Astrocyte (in vitro differentiated cells and primary cell): ENCODE measurements at regions not wholly inside any gene's neighbourhood (a gene's known extent, or its start where the extent isn't known, plus 50 kb on each side); places are given as distances from the start of the nearest gene placed in this dataset.

Experiments used
- DNase-seq: peaks from one replicate; pipeline ENCODE4 v3.0.0-alpha.2; 2010; ENCODE audit warnings: low read depth
- FAIRE-seq: peaks from 2 replicates; lab custom pipeline; 2011; peaks lifted over from hg19 to GRCh38; lab: Jason Lieb, UNC
- H2AFZ ChIP-seq: 2 replicates; pipeline ENCODE4 v1.6.0; 2012; ENCODE audit warnings: low read depth, low read length, inconsistent platforms
- H3K27ac ChIP-seq: 2 replicates; pipeline ENCODE4 v1.5.1; 2011; ENCODE audit warnings: low read depth, low read length, inconsistent platforms
- H3K27me3 ChIP-seq: 2 replicates; pipeline ENCODE4 v1.6.0; 2011; ENCODE audit warnings: low read length, inconsistent platforms; ENCODE audit not compliant: insufficient read depth
- H3K36me3 ChIP-seq: 2 replicates; pipeline ENCODE4 v1.5.1; 2011; ENCODE audit warnings: low read length, inconsistent platforms; ENCODE audit not compliant: insufficient read depth
- H3K4me1 ChIP-seq: 2 replicates; pipeline ENCODE4 v1.5.1; 2011; ENCODE audit warnings: low read length, inconsistent platforms; ENCODE audit not compliant: insufficient read depth
- H3K4me2 ChIP-seq: 2 replicates; pipeline ENCODE4 v1.6.0; 2012; ENCODE audit warnings: low read length, inconsistent platforms
- H3K4me3 ChIP-seq: 2 replicates; pipeline ENCODE4 v1.5.1; 2011; ENCODE audit warnings: low read depth, mild to moderate bottlenecking, low read length, inconsistent platforms; ENCODE audit not compliant: insufficient read depth
- H3K79me2 ChIP-seq: 2 replicates; pipeline ENCODE4 v1.6.0; 2012; ENCODE audit warnings: mild to moderate bottlenecking, low read length, inconsistent platforms; ENCODE audit not compliant: insufficient read depth
- H3K9ac ChIP-seq: 2 replicates; pipeline ENCODE4 v1.6.0; 2012; ENCODE audit warnings: mild to moderate bottlenecking, low read length, inconsistent platforms
- H3K9me3 ChIP-seq: 2 replicates; pipeline ENCODE4 v1.5.1; 2012; ENCODE audit warnings: low read depth, mild to moderate bottlenecking, low read length, inconsistent platforms; ENCODE audit not compliant: insufficient read depth
- H4K20me1 ChIP-seq: 2 replicates; pipeline ENCODE4 v1.6.0; 2012; ENCODE audit warnings: low read length, inconsistent platforms; ENCODE audit not compliant: insufficient read depth
- H3K27ac Mint-ChIP-seq: one replicate; pipeline ENCODE4 v1.8.0; 2021; ENCODE audit warnings: mild to moderate bottlenecking, mixed read lengths; ENCODE audit not compliant: unreplicated experiment
- H3K27me3 Mint-ChIP-seq: one replicate; pipeline ENCODE4 v1.8.0; 2021; ENCODE audit warnings: low read depth, mixed read lengths; ENCODE audit not compliant: unreplicated experiment
- H3K36me3 Mint-ChIP-seq: one replicate; pipeline ENCODE4 v1.8.0; 2021; ENCODE audit warnings: low read depth, mixed read lengths; ENCODE audit not compliant: unreplicated experiment
- H3K4me1 Mint-ChIP-seq: one replicate; pipeline ENCODE4 v1.8.0; 2021; ENCODE audit warnings: low read depth, mixed read lengths; ENCODE audit not compliant: unreplicated experiment
- H3K4me3 Mint-ChIP-seq: one replicate; pipeline ENCODE4 v1.8.0; 2021; ENCODE audit warnings: mild to moderate bottlenecking, moderate library complexity, mixed read lengths; ENCODE audit not compliant: unreplicated experiment
- H3K9me3 Mint-ChIP-seq: one replicate; pipeline ENCODE4 v1.8.0; 2021; ENCODE audit warnings: mild to moderate bottlenecking, mixed read lengths; ENCODE audit not compliant: unreplicated experiment
- CTCF ChIP-seq: IDR thresholded peaks from 2 replicates; pipeline ENCODE4 v1.5.1; 2011; ENCODE audit warnings: low read depth, mild to moderate bottlenecking, inconsistent platforms, low read length, moderate library complexity; ENCODE audit not compliant: insufficient read depth
- EZH2 ChIP-seq: IDR thresholded peaks from 2 replicates; pipeline ENCODE4 v1.6.1; 2012; ENCODE audit warnings: mild to moderate bottlenecking, low read length, inconsistent platforms; ENCODE audit not compliant: insufficient read depth

GRCh38 chr5:143586781-143587362 lies 183.4 kb upstream of the NR3C1 start:
- Mint-ChIP-seq H3K9me3 (no peaks in the 10 kb centered on the region), H3K4me1 (peaks cover 5% of the 10 kb centered on the region), H3K27ac (no peak overlapping the region), H3K36me3 (no peaks in the 10 kb centered on the region), H3K4me3 (no peak overlapping the region), H3K27me3 (no peaks in the 10 kb centered on the region)
- H3K9ac ChIP-seq = no peak overlapping the region
- H2AFZ ChIP-seq = no peak overlapping the region
- H3K4me2 ChIP-seq = no peak overlapping the region
- DNase-seq (no peak), FAIRE-seq (no peak)
- H3K9me3 ChIP-seq = no peaks in the 10 kb centered on the region
- no peak overlapping the region for H3K4me3 ChIP-seq
- no peaks in the 10 kb centered on the region for H3K27me3 ChIP-seq
- no peaks in the 10 kb centered on the region for H4K20me1 ChIP-seq
- TF ChIP-seq CTCF (no peak), EZH2 (no peak)
- H3K27ac ChIP-seq = no peak overlapping the region
- H3K36me3 ChIP-seq = no peaks in the 10 kb centered on the region
- no peaks in the 10 kb centered on the region for H3K4me1 ChIP-seq
- no peaks in the 10 kb centered on the region for H3K79me2 ChIP-seq

- H3K4me2 ChIP-seq = no peak overlapping the region
- H4K20me1 ChIP-seq = no peaks in the 10 kb centered on the region
- H3K36me3 Mint-ChIP-seq = no peaks in the 10 kb centered on the region
- no peak for DNase-seq
- H3K4me3 Mint-ChIP-seq = no peak overlapping the region
- H3K9me3 Mint-ChIP-seq = no peaks in the 10 kb centered on the region
- no peak overlapping the region for H2AFZ ChIP-seq
- H3K79me2 ChIP-seq = no peaks in the 10 kb centered on the region
- no peaks in the 10 kb centered on the region for H3K27me3 ChIP-seq
- H3K9me3 ChIP-seq = no peaks in the 10 kb centered on the region
- H3K36me3 ChIP-seq = no peaks in the 10 kb centered on the region
- no peak overlapping the region for H3K4me3 ChIP-seq
- H3K27ac Mint-ChIP-seq = no peak overlapping the region
- no peak overlapping the region for H3K27ac ChIP-seq
- no peaks in the 10 kb centered on the region for H3K4me1 ChIP-seq
- no peak overlapping the region for H3K9ac ChIP-seq
- TF ChIP-seq EZH2 (no peak), CTCF (no peak)
- peaks cover 3% of the 10 kb centered on the region for H3K27me3 Mint-ChIP-seq
- FAIRE-seq = no peak
- peaks cover 5% of the 10 kb centered on the region for H3K4me1 Mint-ChIP-seq
Measured at GRCh38 chr5:143585970-143586369, 182.5 kb upstream of the NR3C1 start.

GRCh38 chr5:143583409-143583808 lies 179.9 kb upstream of the NR3C1 start:
- TF ChIP-seq EZH2 (no peak), CTCF (no peak)
- no peak overlapping the region for H3K4me3 ChIP-seq
- no peak overlapping the region for H3K4me3 Mint-ChIP-seq

More at GRCh38 chr5:143583409-143583808, 179.9 kb upstream of the NR3C1 start:
- FAIRE-seq = no peak
- no peak overlapping the region for H3K27ac Mint-ChIP-seq
- Histone ChIP-seq H3K4me2 (no peak overlapping the region), H3K36me3 (no peaks in the 10 kb centered on the region), H4K20me1 (no peaks in the 10 kb centered on the region), H3K79me2 (no peaks in the 10 kb centered on the region), H3K4me1 (no peaks in the 10 kb centered on the region), H3K9ac (no peak overlapping the region), H3K27me3 (no peaks in the 10 kb centered on the region), H2AFZ (no peak overlapping the region), H3K27ac (no peak overlapping the region), H3K9me3 (no peaks in the 10 kb centered on the region)
- H3K4me1 Mint-ChIP-seq = peaks cover 5% of the 10 kb centered on the region
- H3K36me3 Mint-ChIP-seq = no peaks in the 10 kb centered on the region
- no peaks in the 10 kb centered on the region for H3K9me3 Mint-ChIP-seq
- DNase-seq = no peak
- H3K27me3 Mint-ChIP-seq = peaks cover 3% of the 10 kb centered on the region
